HPDE6-E6E7 (cell line): ENCODE measurements at regions not wholly inside any gene's neighbourhood (a gene's known extent, or its start where the extent isn't known, plus 50 kb on each side); places are given as distances from the start of the nearest gene placed in this dataset.
"Not testable (repeated sequence)": the region's sequence is repeated elsewhere in the genome, so short reads cannot be mapped to it uniquely, and the experiment has no call there.

Experiments used
- DNase-seq: peaks from one replicate; pipeline ENCODE4 v3.0.0; 2011; ENCODE audit warnings: missing footprints; ENCODE audit errors: extremely low spot score

DNA sequence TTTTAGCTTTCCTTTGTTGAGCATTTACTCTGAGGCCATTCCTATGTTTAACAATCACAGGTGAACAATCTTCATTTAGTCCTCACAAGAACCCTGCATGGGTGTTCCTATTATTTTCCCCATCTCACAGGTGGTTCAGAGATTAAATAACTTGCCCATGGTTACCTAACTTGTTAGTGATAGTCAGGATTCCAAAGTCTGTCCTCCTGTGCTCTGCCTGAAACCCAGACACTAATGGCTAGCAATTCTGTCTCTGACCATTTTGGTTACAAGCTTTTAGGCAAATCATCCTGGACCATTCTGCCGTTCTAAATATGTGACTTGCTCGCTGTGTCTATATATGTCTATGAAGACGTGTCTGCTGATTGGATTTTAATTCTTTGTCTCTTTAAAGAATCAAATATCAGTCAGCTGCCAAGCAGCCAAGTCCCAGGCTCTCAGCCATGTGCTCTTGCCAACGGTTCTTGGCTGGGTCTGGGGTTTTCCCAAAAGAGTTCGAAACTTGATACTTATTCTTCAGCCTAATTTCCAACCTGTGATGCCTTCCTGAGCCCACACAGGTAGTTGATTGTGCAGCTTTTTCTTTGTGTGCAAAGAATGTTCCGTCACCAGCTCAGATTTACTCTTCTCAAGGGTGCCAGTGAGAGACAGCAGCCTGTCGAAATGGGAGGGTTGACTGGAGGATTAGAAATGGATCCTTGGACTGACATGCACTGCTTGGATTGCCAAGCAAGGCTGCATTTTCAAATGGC is 121.7 kb downstream of the NREP start:
- no peak for DNase-seq

DNA sequence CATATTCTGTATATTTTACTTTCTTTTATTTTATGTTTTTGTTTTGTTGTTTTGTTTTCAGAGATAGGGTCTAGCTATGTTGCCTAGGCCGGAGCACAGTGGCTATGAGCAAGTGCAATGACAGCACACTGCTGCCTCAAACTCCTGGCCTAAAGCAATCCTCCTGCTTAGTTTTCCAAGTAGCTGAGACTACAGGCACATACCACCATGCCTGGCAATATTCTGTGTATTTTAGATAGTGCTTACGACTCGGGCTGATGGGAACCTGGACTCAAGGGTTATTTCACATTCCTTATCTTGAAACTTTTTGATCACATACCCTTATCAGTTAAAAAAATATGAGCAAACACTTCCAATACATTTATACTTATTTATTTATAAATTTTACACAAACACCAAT is 119.0 kb upstream of the STARD4 start:
- DNase-seq, result no peak

DNA sequence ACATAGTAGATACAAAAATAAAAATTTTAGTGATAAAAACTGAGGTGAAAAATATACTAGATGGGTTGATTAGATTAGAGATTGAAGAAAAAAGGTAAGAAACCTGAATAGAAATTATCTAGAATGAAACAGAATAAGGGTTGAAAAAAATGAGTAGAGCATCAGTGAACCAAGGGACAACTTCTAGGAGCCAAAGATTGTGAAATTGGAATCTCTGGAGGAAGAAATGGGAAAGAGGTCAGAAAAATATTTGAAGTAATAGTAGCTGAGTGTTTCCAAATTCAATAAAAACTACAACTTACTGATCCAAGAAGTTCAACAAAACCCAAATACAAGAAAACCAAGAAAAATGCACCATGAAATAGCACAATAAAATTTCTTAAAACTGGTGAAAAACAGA is 116.6 kb upstream of the STARD4 start:
- DNase-seq, result no peak

DNA sequence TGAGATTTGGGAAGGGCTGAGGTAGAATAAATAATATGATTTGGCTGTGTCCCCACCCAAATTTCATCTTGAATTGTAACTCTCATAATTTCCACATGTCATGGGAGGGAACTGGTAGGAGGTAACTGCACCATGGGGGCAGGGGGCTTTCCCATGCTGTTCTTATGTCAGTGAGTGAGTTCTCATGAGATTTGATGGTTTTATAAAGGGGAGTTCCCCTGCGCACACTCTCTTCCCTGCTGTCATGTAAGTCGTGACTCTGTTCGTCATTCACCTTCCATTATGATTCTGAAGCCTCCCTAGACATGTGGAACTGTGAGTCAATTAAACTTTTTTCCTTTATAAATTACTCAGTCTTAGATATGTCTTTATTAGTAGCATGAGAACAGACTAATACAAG is 115.5 kb upstream of the STARD4 start:
- no peak for DNase-seq

DNA sequence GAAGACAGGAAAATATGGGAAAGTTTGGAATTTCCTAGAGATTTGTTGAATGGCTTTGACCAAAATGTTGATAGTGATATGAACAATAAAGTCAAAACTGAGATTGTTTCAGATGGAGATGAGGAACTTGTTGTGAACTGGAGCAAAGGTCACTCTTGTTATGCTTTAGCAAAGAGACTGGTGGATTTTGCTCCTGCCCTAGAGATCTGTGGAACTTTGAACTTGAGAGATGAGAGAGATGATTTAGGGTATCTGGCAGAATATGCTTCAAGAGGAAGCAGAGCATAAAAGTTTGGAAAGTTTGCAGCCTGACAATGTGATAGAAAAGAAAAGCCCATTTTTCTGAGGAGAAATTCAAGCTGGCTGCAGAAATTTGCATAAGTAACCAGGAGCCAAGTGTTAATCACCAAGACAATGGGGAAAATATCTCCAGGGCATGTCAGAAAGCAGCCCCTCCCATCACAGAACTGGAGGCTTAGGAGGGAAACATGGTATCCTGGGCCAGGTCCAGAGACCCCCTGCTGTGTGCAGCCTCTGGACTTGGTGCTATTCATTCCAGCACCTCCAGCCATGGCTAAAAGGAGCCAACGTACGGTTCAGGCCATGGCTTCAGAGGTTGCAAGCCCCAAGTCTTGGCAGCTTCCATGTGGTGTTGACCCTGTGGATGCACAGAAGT is 114.3 kb upstream of the STARD4 start:
- DNase-seq, result no peak

DNA sequence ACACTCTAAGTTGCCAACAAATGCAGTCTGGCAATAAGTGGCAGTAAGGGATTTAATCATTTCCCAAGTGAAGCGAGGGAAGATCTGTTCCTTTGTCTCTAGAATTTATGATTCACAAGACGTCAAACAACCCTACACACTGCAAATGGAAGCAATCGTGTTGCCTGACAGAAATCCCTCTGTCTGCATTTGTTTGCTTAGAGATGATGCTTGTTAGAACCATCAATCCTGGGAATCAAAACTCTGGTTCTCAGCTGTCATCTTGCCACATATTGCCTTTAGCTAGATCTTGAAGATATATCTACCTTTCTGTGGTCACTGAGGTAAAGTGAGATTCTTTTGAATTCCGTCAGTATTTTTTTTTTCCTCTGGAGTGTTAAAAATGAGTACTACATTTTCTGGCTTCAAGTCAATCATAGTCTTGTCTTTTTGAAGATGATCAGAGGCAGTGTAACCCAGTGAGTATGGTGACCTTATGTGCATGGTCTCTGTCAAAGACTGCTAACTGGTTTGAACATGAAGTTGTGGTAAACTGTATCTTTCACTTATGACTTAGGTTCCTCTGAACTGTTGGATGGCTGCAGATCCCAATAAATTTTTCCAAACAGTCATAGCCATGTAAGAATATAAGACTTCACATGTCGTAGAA is 106.4 kb upstream of the STARD4 start:
- no peak for DNase-seq

DNA sequence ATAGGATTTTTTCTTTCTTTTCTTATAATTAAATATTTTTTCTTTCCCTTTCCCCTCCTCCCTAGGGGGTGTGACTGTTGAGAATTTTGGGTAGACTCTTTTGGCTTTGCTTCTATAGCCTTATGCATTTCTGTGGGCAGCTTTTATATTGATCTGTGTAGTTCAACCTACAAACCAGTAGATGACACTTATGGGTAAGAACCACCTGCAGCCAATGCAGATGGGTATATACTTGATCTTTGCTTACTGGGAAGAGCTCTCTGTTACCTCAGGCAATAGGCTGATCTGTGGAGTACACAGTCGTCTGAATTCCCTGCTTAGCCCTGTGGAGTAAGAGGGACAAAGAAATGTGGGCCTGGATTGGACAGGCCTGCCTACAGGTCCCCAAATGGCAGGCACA is 102.7 kb upstream of the STARD4 start:
- no peak for DNase-seq

DNA sequence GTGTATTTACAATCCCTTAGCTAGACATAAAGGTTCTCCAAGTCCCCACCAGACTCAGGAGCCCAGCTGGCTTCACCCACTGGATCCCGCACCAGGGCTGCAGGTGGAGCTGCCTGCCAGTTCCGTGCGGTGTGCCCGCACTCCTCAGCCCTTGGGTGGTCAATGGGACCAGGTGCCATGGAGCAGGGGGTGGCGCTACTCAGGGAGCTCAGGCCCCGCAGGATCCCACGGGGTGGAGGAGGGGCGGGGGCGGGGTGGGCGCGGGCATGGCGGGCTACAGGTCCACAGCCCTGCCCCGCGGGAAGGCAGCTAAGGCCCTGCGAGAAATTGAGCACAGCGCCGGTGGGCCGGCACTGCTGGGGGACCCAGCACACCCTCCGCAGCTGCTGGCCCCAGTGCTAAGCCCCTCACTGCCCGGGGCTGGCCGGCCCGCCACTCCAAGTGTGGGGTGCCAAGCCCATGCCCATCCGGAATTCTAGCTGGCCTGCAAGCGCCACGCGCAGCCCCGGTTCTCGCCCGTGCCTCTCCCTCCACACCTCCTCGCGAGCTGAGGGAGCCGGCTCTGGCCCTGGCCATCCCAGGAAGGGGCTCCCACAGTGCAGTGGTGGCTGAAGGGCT is 99.8 kb upstream of the STARD4 start:
- DNase-seq, result not testable (repeated sequence)

DNA sequence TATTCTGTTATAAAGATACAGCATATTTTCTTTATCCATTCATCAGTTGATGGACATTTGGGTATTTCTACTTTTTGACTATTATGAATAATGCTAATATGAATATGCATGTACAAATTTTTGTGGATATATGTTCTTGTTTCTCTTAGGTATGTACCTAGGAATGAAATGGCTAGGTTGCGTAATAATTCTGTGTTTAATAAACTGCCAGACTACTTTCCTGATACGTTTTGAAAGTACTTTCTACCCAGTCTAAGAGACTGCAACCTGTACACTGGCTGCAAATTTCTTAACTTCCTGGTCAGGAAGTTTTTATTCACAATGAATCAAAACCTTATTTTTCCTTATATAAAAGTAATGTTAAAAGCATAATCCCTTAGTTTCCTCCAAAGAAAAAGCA is 93.9 kb upstream of the STARD4 start:
- no peak for DNase-seq

DNA sequence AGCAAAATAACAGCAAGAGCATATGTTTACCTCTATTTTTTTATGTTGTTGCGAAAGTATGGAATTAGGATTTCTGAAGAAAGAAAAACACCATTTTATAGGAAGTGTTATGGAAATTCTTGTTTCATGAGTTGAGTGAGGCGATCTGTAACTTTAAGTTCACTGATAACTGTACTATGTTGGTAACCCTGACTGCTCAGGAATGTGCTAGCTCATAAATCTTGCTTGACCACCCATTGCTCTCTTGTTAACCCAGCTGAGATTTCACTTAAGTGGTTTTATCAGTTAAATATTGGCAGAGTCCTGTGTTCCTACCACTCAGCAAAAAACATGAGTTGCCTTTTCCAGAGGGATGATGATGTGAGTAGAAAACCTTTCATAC is 91.1 kb upstream of the STARD4 start:
- DNase-seq, result no peak

DNA sequence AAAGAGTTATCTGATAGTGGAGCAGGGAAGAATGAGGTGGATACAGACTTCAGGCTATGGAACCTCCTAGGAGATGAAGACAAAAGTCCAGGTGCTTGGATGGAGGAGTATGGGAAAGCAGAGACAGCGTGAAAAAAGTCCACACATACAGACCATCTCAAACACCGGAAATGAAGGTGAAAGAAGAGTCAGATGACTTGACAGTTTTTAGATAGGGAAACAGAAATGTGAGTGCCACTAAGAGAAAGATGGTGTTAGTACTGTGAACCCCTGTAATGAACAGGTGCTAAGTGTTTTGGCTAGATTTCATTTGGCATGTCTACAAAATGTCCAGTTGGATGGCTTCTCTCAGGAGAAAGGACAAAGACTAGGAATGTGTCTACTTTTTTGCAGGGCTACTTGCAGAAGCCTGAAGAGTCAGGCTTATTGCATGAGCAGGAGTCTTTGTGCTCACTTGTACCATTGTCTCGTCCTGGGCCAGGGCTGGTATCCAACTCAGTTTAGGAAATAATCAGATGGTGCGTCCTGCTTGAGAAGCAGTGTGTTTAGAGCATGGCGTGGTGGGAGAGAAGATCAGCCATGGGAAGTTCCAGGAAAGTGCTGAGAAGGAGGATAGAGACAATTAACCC is 90.6 kb upstream of the STARD4 start:
- no peak for DNase-seq

DNA sequence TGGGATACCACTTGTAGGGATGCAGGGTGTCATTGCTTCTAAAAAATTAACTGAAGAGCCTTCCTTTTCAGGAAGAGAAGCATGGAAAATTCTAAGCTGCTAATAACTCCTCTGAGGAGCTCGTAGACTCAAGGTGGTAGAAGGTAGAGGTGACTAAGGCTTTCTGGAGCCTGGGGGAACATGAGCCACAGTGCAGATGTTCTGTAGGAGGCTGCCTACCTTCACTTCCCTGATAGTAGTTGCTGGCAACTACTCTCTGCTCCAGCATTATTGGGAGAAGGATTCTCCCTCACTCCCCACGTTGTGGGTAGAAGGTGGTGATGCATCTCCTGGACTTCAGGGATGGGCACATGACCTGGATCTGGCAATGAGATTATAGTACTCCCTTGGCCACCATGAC is 86.7 kb upstream of the STARD4 start:
- DNase-seq, result no peak

DNA sequence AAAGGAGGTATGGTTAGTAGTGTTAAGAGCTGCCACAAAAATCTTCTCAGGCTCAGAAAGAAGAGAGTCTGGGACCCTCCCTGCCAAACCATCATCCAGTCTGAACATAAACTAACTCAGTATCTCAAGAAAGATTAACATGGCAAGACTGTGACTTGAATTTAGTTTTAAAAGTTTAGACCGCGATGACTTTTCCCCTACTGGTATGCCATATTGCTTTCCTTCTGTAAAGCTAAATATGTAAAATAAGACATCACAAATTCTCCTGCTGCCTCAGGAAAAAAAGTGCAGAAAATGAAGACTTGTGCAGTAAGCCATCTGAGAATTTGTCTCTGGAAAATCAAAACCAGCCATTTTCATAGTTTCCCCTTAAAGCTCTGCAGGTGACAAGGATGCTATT is 85.2 kb upstream of the STARD4 start:
- no peak for DNase-seq

DNA sequence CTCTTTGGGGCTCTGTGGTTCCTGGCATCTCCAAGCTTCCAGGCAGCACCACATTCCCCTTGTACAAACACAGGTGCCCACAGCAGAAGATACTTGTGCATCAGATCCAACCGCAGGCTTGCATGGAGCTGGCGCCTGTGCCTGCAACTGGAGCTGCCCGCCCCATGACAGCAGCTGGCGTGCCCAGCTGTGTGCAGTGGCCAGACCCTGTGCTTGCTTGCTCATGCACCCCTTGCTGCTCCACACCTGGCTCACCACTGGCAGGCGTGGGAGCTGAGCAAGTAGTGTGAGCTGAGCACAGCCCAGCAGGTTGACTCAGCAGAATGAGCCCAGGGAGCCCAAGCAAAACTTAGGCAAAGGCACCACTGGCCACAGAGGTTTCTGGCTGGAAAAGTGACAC is 84.4 kb upstream of the STARD4 start:
- no peak for DNase-seq

DNA sequence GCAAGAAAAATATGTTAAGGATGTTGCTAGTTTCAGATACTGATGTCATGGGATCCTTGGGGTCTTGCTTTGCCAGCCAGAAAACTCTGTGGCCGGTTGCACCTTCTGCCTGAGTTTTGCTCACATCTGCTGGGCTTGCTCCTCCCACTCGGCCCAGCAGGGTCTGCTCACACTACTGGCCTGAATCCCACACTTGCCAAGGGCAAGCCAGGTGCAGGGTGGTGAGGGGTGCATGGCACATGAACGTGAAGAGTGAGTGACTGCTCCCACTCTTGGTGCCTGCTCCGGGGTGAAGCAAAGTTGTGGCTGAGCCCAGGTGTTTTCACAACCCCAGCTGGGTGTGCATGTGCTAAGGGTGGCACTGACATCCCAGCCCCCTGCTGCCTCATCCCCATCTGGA is 83.1 kb upstream of the STARD4 start:
- DNase-seq, result no peak

DNA sequence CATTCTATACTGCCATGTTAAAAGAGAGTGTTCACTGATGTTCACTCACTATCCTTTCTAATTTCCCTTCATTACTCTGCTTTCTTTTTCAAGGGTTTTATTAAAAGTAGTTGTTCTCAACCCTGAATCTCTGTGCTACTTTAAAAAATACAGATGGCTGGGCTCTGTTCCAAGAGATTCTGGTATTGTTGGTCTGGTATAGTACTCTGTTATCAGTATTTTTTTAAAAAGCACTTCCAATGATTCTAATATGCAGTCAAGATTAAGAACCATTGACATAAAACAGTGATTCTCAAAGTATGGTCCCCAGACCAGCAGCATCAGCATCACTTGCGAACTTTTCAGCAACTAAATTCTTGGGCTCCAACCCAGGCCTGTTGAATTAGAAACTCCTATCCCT is 77.0 kb upstream of the STARD4 start:
- no peak for DNase-seq

DNA sequence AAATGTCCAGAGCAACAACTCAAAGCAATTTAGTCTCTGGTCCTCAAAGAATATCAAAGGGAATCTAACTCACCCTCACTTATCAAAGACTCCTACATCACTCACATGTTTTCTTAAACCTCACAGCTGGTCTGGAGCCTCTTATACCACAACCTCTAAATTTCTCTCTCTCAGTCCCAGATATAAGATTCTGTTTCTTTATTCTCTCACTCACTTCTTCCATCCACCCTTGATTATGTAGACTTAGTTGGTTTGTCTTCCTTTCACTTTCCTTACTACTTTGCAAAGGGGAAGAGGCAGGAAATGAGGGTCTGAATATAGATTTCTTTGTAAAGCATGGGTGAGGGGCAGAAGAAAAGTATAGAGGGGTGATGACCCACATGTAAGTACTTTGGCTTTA is 75.4 kb upstream of the STARD4 start:
- DNase-seq, result no peak

DNA sequence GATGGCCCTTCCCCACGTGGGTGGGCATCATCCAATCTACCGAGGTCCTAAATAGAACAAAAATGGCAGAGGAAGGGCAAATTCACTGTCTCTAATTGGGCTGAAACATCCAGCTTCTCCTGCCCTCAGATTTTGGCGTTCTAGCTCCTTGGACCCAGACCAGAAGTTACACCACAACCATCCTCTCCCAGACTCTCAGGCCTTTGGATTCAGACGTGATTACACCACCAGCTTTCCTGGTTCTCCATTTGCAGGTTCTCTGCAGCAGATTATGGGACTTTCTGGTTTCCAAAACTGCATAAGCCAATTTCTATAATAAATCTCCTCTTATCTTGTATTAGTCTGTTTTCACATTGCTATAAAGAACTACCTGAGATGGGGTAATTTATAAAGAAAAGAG is 73.6 kb upstream of the STARD4 start:
- DNase-seq, result no peak

DNA sequence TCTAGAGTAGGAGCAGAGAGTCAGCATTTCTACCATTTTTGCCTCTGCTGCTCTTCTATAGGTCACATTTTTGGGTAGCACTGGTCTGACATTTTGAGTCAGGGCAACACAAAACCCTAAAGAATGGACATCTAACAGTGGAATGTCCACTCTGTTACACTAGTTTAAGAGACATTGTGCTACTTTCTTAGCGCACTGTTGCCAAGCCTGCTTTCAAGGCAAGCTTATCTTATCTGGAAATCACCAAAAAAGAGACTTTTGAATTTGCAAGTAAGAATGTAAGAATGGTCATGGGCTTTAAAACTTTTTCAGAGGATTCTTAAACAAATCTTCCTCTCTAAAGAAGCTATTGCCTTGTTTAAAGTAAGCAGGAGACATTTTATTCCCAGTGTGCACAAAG is 73.0 kb upstream of the STARD4 start:
- no peak for DNase-seq

DNA sequence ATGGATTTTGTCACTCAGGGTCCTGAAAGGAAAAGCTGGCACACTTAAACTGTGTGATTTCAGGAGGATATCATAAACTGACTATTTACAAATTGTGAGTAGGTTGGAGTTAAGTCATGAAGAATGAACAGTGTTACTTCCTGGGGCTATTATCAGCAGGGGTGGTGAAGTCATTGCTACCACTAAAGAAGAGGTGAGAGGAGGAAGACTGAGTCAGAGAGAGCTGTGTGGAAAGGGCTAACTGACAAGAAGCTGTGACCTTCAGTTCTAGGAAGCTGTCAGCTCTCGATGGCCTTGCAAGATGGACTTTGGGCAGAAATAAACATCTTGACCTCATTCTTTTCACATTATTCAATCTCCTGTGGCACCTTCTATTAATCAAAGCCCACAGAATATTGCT is 72.3 kb upstream of the STARD4 start:
- peak; percentile 55 for DNase-seq

DNA sequence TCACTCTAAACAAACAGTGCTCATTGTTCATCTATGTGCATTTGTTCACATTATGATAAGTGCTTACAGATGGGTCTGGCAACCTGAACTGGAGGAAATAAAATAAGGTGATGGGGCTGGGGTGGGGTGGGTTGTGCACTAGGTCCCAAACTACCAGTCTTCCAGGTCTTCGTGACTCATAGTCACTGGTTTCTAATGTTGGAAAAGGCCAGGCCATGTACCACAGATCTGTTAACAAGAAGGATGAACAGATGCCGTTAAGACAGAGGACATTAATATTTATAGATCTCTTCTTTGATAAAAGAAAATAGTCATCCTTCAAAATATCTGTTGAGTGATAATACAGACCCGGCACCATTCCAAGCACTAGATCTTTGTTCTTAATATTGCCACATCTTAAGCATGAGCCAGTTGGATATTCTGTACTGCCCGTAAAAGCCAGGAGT is 71.4 kb upstream of the STARD4 start:
- DNase-seq, result no peak

DNA sequence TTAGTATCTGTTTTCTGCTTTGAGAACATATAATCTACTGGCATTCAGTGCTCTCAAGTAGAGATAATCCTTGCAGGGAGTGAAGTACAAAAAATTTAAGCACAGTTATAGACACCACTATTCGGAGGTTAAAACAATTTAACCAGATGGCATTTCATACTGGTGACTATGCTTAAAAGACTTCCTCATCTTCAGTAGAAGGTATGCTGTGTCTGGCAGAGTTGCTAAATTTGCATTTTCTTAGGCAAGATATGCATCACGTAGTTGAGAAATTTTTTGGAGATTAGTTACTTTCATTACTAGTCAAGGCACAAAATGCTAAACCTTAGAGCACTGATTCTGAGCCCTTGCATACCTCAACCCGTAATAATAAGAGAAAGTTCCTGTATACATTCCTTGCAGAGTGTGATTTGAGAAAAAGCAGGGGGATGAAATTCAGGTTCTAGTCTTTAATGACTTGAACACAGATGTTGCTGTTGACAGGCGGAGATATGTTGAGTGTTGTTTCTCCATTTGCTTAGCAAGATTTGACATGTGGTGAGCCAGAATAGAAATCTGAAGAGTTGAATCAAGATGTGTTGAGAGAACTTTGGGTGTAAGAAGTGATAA is 70.8 kb upstream of the STARD4 start:
- no peak for DNase-seq
